Endothelial cell (in vitro differentiated cells): ENCODE measurements at regions not wholly inside any gene's neighbourhood (a gene's known extent, or its start where the extent isn't known, plus 50 kb on each side); places are given as distances from the start of the nearest gene placed in this dataset.

Source experiments
- DNase-seq: peaks from one replicate; pipeline ENCODE4 v3.0.0; 2021; ENCODE audit warnings: low spot score
- H3K27ac Mint-ChIP-seq: one replicate; pipeline ENCODE4 v1.8.0; 2021; ENCODE audit warnings: mixed read lengths, inconsistent platforms; ENCODE audit not compliant: unreplicated experiment
- H3K27me3 Mint-ChIP-seq: one replicate; pipeline ENCODE4 v1.8.0; 2021; ENCODE audit warnings: mild to moderate bottlenecking, moderate library complexity, mixed read lengths, inconsistent platforms; ENCODE audit not compliant: unreplicated experiment
- H3K36me3 Mint-ChIP-seq: one replicate; pipeline ENCODE4 v1.8.0; 2021; ENCODE audit warnings: mild to moderate bottlenecking, low read depth, mixed read lengths, inconsistent platforms; ENCODE audit not compliant: unreplicated experiment
- H3K4me1 Mint-ChIP-seq: one replicate; pipeline ENCODE4 v1.8.0; 2021; ENCODE audit warnings: mild to moderate bottlenecking, mixed read lengths, inconsistent platforms; ENCODE audit not compliant: unreplicated experiment
- H3K4me3 Mint-ChIP-seq: one replicate; pipeline ENCODE4 v1.8.0; 2021; ENCODE audit warnings: mild to moderate bottlenecking, mixed read lengths, inconsistent platforms; ENCODE audit not compliant: unreplicated experiment
- H3K9me3 Mint-ChIP-seq: one replicate; pipeline ENCODE4 v1.8.0; 2021; ENCODE audit warnings: mixed read lengths, inconsistent platforms; ENCODE audit not compliant: unreplicated experiment
- TF ChIP-seq, protein P1 (sequence below): fragments of 200-600 bp; sonication (generic); IDR thresholded peaks from one replicate; pipeline ENCODE4 v1.5.0; 2021; ENCODE audit warnings: antibody characterized with exemption; ENCODE audit not compliant: unreplicated experiment

DNA sequence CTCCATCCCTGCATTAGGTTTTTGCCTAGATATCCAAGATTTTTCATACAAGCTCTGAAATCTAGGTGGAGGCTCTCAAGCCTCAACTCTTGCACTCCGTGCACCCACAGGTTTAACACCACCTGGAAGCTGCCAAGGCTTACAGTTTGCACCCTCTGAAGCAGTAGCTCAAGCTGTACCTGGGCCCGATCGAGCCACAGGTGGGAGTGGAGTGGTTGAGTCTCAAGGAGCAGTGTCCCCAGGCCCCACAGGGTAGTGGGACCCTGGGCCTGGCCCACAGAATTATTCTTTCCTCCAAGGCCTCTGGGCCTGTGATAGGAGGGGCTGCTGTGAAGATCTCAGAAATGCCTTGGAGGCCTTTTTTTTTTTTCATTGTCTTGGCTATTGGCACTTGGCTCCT, 973.5 kb upstream of the MAP3K7 start:
- Mint-ChIP-seq H3K27me3 (no peaks in the 10 kb centered on the region), H3K36me3 (no peaks in the 10 kb centered on the region)

DNA sequence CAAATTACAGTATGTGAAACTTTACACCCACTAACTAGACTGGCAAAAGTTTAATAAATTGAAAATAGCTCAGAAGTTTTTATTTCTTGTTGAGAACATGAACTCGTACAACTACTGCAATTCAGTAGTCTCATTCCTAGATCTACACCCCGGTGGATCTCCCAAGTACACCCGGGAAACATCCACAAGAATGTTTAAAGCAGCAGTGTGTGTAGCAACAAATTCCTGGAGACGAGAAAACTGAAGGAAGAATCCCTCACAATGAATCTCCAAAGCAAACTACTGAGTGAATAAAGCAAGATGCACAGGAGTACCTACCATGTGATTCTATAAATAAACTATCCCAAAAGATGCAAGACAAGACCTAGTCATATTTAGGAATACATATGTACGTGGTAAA, 954.0 kb upstream of the MAP3K7 start:
- no peak for DNase-seq
- Mint-ChIP-seq H3K4me1 (no peaks in the 10 kb centered on the region), H3K27ac (no peak overlapping the region), H3K4me3 (no peak overlapping the region), H3K9me3 (no peaks in the 10 kb centered on the region), H3K27me3 (no peaks in the 10 kb centered on the region), H3K36me3 (no peaks in the 10 kb centered on the region)
- TF ChIP-seq, protein P1, sequence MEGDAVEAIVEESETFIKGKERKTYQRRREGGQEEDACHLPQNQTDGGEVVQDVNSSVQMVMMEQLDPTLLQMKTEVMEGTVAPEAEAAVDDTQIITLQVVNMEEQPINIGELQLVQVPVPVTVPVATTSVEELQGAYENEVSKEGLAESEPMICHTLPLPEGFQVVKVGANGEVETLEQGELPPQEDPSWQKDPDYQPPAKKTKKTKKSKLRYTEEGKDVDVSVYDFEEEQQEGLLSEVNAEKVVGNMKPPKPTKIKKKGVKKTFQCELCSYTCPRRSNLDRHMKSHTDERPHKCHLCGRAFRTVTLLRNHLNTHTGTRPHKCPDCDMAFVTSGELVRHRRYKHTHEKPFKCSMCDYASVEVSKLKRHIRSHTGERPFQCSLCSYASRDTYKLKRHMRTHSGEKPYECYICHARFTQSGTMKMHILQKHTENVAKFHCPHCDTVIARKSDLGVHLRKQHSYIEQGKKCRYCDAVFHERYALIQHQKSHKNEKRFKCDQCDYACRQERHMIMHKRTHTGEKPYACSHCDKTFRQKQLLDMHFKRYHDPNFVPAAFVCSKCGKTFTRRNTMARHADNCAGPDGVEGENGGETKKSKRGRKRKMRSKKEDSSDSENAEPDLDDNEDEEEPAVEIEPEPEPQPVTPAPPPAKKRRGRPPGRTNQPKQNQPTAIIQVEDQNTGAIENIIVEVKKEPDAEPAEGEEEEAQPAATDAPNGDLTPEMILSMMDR, result no peak

More for the DNA sequence above, 973.5 kb upstream of the MAP3K7 start:
- H3K4me3 Mint-ChIP-seq, result no peak overlapping the region
- TF ChIP-seq, protein P1, result no peak
- H3K9me3 Mint-ChIP-seq, result no peaks in the 10 kb centered on the region
- no peak overlapping the region for H3K27ac Mint-ChIP-seq
- DNase-seq, result no peak
- no peaks in the 10 kb centered on the region for H3K4me1 Mint-ChIP-seq

DNA sequence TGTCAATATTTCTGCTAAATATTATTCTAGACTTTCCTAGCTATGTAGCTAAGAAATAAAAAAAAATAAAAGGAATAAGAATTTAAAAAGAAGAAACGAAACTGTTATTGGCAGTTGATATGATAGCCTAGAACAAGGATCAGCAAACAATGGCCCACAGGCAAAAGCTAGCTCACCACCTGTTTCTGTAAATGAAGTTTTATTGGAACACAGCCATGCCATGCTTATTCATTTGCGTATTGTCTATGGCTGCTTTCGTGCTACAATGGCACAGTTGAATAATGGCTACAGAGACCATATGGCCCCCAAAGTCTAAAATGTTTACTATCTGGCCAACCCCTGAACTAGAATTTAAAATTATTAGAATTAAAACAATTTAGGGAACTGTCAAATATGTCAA, 952.6 kb upstream of the MAP3K7 start:
- TF ChIP-seq, protein P1, result no peak
- Mint-ChIP-seq H3K27me3 (no peaks in the 10 kb centered on the region), H3K4me3 (no peak overlapping the region), H3K27ac (no peak overlapping the region), H3K36me3 (no peaks in the 10 kb centered on the region), H3K4me1 (no peaks in the 10 kb centered on the region), H3K9me3 (no peaks in the 10 kb centered on the region)
- DNase-seq, result no peak

DNA sequence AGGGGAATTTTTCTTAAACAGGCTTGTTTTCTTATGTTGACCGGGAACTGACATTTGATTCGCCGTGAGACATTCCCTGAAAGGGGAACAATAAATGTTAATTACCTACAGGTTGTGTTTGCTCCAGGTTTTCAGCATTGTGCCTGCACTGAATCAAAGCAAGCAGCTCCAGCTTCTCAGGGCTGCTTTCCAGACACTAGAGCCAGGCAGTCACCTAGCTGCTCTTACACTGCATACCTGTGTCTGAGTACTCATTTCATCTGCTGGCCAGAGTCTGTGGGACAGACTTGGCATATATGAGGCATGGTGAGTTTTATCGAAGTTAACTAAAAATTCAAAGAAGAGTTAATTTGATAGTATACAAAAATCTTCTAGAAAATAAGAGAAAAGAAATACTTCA, 951.8 kb upstream of the MAP3K7 start:
- TF ChIP-seq, protein P1, result no peak
- Mint-ChIP-seq H3K4me3 (no peak overlapping the region), H3K36me3 (no peaks in the 10 kb centered on the region)

DNA sequence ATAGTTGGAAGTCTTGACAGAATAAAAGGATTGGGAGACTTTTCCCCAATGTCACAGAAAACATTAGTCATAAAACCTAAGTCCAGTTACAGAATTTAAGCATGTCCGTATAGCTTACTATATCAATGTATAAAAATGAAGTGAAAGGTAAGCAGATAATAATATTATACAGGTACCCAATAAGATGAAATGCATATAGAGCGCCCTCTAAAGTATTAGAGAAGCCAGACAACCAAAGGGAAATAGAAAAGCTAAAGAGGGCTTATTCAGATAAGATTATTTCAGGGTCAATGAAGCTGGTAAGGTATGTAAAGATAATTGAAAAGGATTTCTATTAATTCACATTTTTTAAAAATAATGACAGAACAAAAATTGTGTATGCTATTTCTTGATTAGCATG, 947.7 kb upstream of the MAP3K7 start:
- no peaks in the 10 kb centered on the region for H3K36me3 Mint-ChIP-seq
- DNase-seq, result no peak
- H3K27ac Mint-ChIP-seq, result no peak overlapping the region
- H3K4me1 Mint-ChIP-seq, result no peaks in the 10 kb centered on the region
- TF ChIP-seq, protein P1, result no peak
- H3K27me3 Mint-ChIP-seq, result no peaks in the 10 kb centered on the region
- no peak overlapping the region for H3K4me3 Mint-ChIP-seq
- H3K9me3 Mint-ChIP-seq, result no peaks in the 10 kb centered on the region

More for the DNA sequence above, 951.8 kb upstream of the MAP3K7 start:
- no peak for DNase-seq
- H3K27me3 Mint-ChIP-seq, result no peaks in the 10 kb centered on the region
- no peak overlapping the region for H3K27ac Mint-ChIP-seq
- H3K9me3 Mint-ChIP-seq, result no peaks in the 10 kb centered on the region
- no peaks in the 10 kb centered on the region for H3K4me1 Mint-ChIP-seq
